Activated CD4-positive, alpha-beta T cell treated with anti-CD3 and anti-CD28 coated beads, Interleukin-2, amount 10 ng/mL, durations not matched to agents 7 days and 5 days (primary cell): ENCODE measurements at regions not wholly inside any gene's neighbourhood (a gene's known extent, or its start where the extent isn't known, plus 50 kb on each side); places are given as distances from the start of the nearest gene placed in this dataset.

Experiments
- CTCF ChIA-PET: fragments of 350-600 bp; sonication (Branson Sonifier 250); formaldehyde crosslinking; loops from one replicate; lab custom pipeline; 2021; ENCODE audit warnings: antibody characterized with exemption; lab: Charles Lee
- POLR2A ChIA-PET: fragments of 350-600 bp; sonication (Branson Sonifier 250); formaldehyde crosslinking; loops from one replicate; lab custom pipeline; 2021; ENCODE audit warnings: antibody characterized with exemption; lab: Charles Lee
- DNase-seq: peaks from one replicate; pipeline ENCODE4 v3.0.0-alpha.2; 2020
- H3K27ac Mint-ChIP-seq: one replicate; pipeline ENCODE4 v1.8.0; 2021; ENCODE audit warnings: mild to moderate bottlenecking, moderate library complexity, mixed read lengths
- H3K27me3 Mint-ChIP-seq: one replicate; pipeline ENCODE4 v1.8.0; 2021; ENCODE audit warnings: mixed read lengths
- H3K36me3 Mint-ChIP-seq: one replicate; pipeline ENCODE4 v1.8.0; 2021; ENCODE audit warnings: low read depth, mixed read lengths
- H3K4me1 Mint-ChIP-seq: one replicate; pipeline ENCODE4 v1.8.0; 2021; ENCODE audit warnings: mixed read lengths
- H3K4me3 Mint-ChIP-seq: one replicate; pipeline ENCODE4 v1.8.0; 2021; ENCODE audit warnings: mild to moderate bottlenecking, moderate library complexity, mixed read lengths
- H3K9me3 Mint-ChIP-seq: one replicate; pipeline ENCODE4 v1.8.0; 2021; ENCODE audit warnings: mixed read lengths

GRCh38 chr19:29014857-29015436, 198.0 kb downstream of the UQCRFS1 start:
- no peak overlapping the region for H3K4me3 Mint-ChIP-seq
- H3K36me3 Mint-ChIP-seq, result no peaks in the 10 kb centered on the region
- H3K27ac Mint-ChIP-seq, result no peak overlapping the region
- ChIA-PET CTCF (no interaction called here), POLR2A (no interaction called here)
- DNase-seq, result no peak
- no peaks in the 10 kb centered on the region for H3K9me3 Mint-ChIP-seq
- no peaks in the 10 kb centered on the region for H3K4me1 Mint-ChIP-seq
- no peaks in the 10 kb centered on the region for H3K27me3 Mint-ChIP-seq

GRCh38 chr19:29013988-29014387, 199.0 kb downstream of the UQCRFS1 start:
- ChIA-PET CTCF (no interaction called here), POLR2A (no interaction called here)
- no peak overlapping the region for H3K27ac Mint-ChIP-seq

GRCh38 chr19:29013325-29013724, 199.6 kb downstream of the UQCRFS1 start:
- H3K27ac Mint-ChIP-seq, result no peak overlapping the region
- H3K27me3 Mint-ChIP-seq, result no peaks in the 10 kb centered on the region
- ChIA-PET CTCF (no interaction called here), POLR2A (no interaction called here)
- H3K4me3 Mint-ChIP-seq, result no peak overlapping the region
- no peak for DNase-seq
- no peaks in the 10 kb centered on the region for H3K4me1 Mint-ChIP-seq
- no peaks in the 10 kb centered on the region for H3K9me3 Mint-ChIP-seq
- H3K36me3 Mint-ChIP-seq, result no peaks in the 10 kb centered on the region

More at GRCh38 chr19:29013988-29014387, 199.0 kb downstream of the UQCRFS1 start:
- H3K4me3 Mint-ChIP-seq, result no peak overlapping the region
- H3K36me3 Mint-ChIP-seq, result no peaks in the 10 kb centered on the region
- H3K4me1 Mint-ChIP-seq, result no peaks in the 10 kb centered on the region
- H3K9me3 Mint-ChIP-seq, result no peaks in the 10 kb centered on the region
- no peaks in the 10 kb centered on the region for H3K27me3 Mint-ChIP-seq
- DNase-seq, result no peak

- ChIA-PET CTCF (no interaction called here), POLR2A (no interaction called here)
- H3K36me3 Mint-ChIP-seq, result no peaks in the 10 kb centered on the region
- no peak overlapping the region for H3K27ac Mint-ChIP-seq
- no peaks in the 10 kb centered on the region for H3K9me3 Mint-ChIP-seq
- no peak overlapping the region for H3K4me3 Mint-ChIP-seq
- H3K4me1 Mint-ChIP-seq, result no peaks in the 10 kb centered on the region
- H3K27me3 Mint-ChIP-seq, result no peaks in the 10 kb centered on the region
- no peak for DNase-seq
Observed at GRCh38 chr19:29012457-29012856, 200.5 kb downstream of the UQCRFS1 start.

- no peak for DNase-seq
- Mint-ChIP-seq H3K4me1 (no peaks in the 10 kb centered on the region), H3K27ac (no peak overlapping the region), H3K27me3 (no peaks in the 10 kb centered on the region), H3K9me3 (no peaks in the 10 kb centered on the region), H3K4me3 (no peak overlapping the region), H3K36me3 (no peaks in the 10 kb centered on the region)
- POLR2A ChIA-PET, result no interaction called here
- CTCF ChIA-PET, result no interaction called here
Observed at GRCh38 chr19:29010276-29010675, 202.7 kb downstream of the UQCRFS1 start.

GRCh38 chr19:29006057-29006735, 206.8 kb downstream of the UQCRFS1 start:
- Mint-ChIP-seq H3K9me3 (no peaks in the 10 kb centered on the region), H3K27ac (no peak overlapping the region), H3K36me3 (no peaks in the 10 kb centered on the region), H3K4me1 (no peaks in the 10 kb centered on the region), H3K4me3 (no peak overlapping the region), H3K27me3 (no peaks in the 10 kb centered on the region)
- POLR2A ChIA-PET, result no interaction called here
- DNase-seq, result no peak
- CTCF ChIA-PET, result no interaction called here

GRCh38 chr19:29004796-29005195, 208.2 kb downstream of the UQCRFS1 start:
- Mint-ChIP-seq H3K9me3 (no peaks in the 10 kb centered on the region), H3K27me3 (no peaks in the 10 kb centered on the region), H3K4me1 (no peaks in the 10 kb centered on the region), H3K36me3 (no peaks in the 10 kb centered on the region), H3K4me3 (no peak overlapping the region), H3K27ac (no peak overlapping the region)
- CTCF ChIA-PET, result no interaction called here
- POLR2A ChIA-PET, result no interaction called here
- DNase-seq, result no peak

GRCh38 chr19:29003641-29004409, 209.1 kb downstream of the UQCRFS1 start:
- POLR2A ChIA-PET, result no interaction called here
- H3K4me1 Mint-ChIP-seq, result no peaks in the 10 kb centered on the region
- no peak overlapping the region for H3K27ac Mint-ChIP-seq
- H3K36me3 Mint-ChIP-seq, result no peaks in the 10 kb centered on the region
- H3K27me3 Mint-ChIP-seq, result no peaks in the 10 kb centered on the region
- CTCF ChIA-PET, result no interaction called here
- H3K4me3 Mint-ChIP-seq, result no peak overlapping the region
- H3K9me3 Mint-ChIP-seq, result no peaks in the 10 kb centered on the region
- no peak for DNase-seq

GRCh38 chr19:29002336-29002735, 210.6 kb downstream of the UQCRFS1 start:
- ChIA-PET POLR2A (no interaction called here), CTCF (no interaction called here)
- Mint-ChIP-seq H3K9me3 (peaks cover 3% of the 10 kb centered on the region), H3K4me3 (no peak overlapping the region), H3K27me3 (no peaks in the 10 kb centered on the region), H3K4me1 (no peaks in the 10 kb centered on the region), H3K27ac (no peak overlapping the region), H3K36me3 (no peaks in the 10 kb centered on the region)
- no peak for DNase-seq

GRCh38 chr19:29001597-29002245, 211.2 kb downstream of the UQCRFS1 start:
- Mint-ChIP-seq H3K4me1 (no peaks in the 10 kb centered on the region), H3K9me3 (peaks cover 3% of the 10 kb centered on the region), H3K4me3 (no peak overlapping the region), H3K36me3 (no peaks in the 10 kb centered on the region), H3K27ac (no peak overlapping the region), H3K27me3 (no peaks in the 10 kb centered on the region)
- DNase-seq, result no peak
- ChIA-PET CTCF (no interaction called here), POLR2A (no interaction called here)

- ChIA-PET POLR2A (no interaction called here), CTCF (no interaction called here)
- no peak overlapping the region for H3K4me3 Mint-ChIP-seq
- no peaks in the 10 kb centered on the region for H3K4me1 Mint-ChIP-seq
- peaks cover 3% of the 10 kb centered on the region for H3K9me3 Mint-ChIP-seq
- H3K27ac Mint-ChIP-seq, result no peak overlapping the region
- no peaks in the 10 kb centered on the region for H3K27me3 Mint-ChIP-seq
- no peak for DNase-seq
- no peaks in the 10 kb centered on the region for H3K36me3 Mint-ChIP-seq
Observed at GRCh38 chr19:29001141-29001581, 211.8 kb downstream of the UQCRFS1 start.

GRCh38 chr19:28999724-29000433, 213.1 kb downstream of the UQCRFS1 start:
- Mint-ChIP-seq H3K4me3 (no peak overlapping the region), H3K9me3 (peaks cover 3% of the 10 kb centered on the region), H3K27ac (no peak overlapping the region), H3K27me3 (no peaks in the 10 kb centered on the region), H3K36me3 (no peaks in the 10 kb centered on the region), H3K4me1 (no peaks in the 10 kb centered on the region)
- ChIA-PET CTCF (no interaction called here), POLR2A (no interaction called here)
- DNase-seq, result no peak
